Calu3 (cell line): ENCODE measurements at regions not wholly inside any gene's neighbourhood (a gene's known extent, or its start where the extent isn't known, plus 50 kb on each side); places are given as distances from the start of the nearest gene placed in this dataset.

Experiments used
- BruUV-seq: library from RNA; stranded (reverse); fragments of 400-500 nt; replicated peaks from 2 replicates; lab custom pipeline; 2021; lab: Mats Ljungman, UMichigan
- CTCF ChIA-PET: fragments of 300-600 bp; sonication (Branson Sonifier 250); formaldehyde crosslinking; loops from one replicate; lab custom pipeline; 2022; ENCODE audit warnings: antibody characterized with exemption; lab: Charles Lee
- DNase-seq: peaks from one replicate; pipeline ENCODE4 v3.0.0; 2022
- H3K27ac Mint-ChIP-seq: one replicate; pipeline ENCODE4 v1.8.0; 2022; ENCODE audit warnings: mixed read lengths; ENCODE audit not compliant: unreplicated experiment
- H3K27me3 Mint-ChIP-seq: one replicate; pipeline ENCODE4 v1.8.0; 2022; ENCODE audit warnings: mixed read lengths; ENCODE audit not compliant: unreplicated experiment
- H3K36me3 Mint-ChIP-seq: one replicate; pipeline ENCODE4 v1.8.0; 2022; ENCODE audit warnings: mild to moderate bottlenecking, moderate library complexity, mixed read lengths; ENCODE audit not compliant: insufficient read depth, unreplicated experiment
- H3K4me1 Mint-ChIP-seq: one replicate; pipeline ENCODE4 v1.8.0; 2022; ENCODE audit warnings: mild to moderate bottlenecking, low read depth, mixed read lengths; ENCODE audit not compliant: unreplicated experiment
- H3K4me3 Mint-ChIP-seq: one replicate; pipeline ENCODE4 v1.8.0; 2022; ENCODE audit warnings: mild to moderate bottlenecking, low read depth, moderate library complexity, mixed read lengths; ENCODE audit not compliant: unreplicated experiment
- H3K9me3 Mint-ChIP-seq: one replicate; pipeline ENCODE4 v1.8.0; 2022; ENCODE audit warnings: low read depth, mixed read lengths; ENCODE audit not compliant: unreplicated experiment
- CTCF ChIP-seq: fragments of 200-600 bp; IDR thresholded peaks from one replicate; pipeline ENCODE4 v1.8.0; 2022; ENCODE audit warnings: antibody characterized with exemption; ENCODE audit not compliant: unreplicated experiment
- intact Hi-C: fragments of 100-400 bp; cut with micrococcal nuclease; formaldehyde crosslinking; loops from one replicate; pipeline ENCODE4 v1.10.0; 2022; ENCODE audit not compliant: unreplicated experiment

DNA sequence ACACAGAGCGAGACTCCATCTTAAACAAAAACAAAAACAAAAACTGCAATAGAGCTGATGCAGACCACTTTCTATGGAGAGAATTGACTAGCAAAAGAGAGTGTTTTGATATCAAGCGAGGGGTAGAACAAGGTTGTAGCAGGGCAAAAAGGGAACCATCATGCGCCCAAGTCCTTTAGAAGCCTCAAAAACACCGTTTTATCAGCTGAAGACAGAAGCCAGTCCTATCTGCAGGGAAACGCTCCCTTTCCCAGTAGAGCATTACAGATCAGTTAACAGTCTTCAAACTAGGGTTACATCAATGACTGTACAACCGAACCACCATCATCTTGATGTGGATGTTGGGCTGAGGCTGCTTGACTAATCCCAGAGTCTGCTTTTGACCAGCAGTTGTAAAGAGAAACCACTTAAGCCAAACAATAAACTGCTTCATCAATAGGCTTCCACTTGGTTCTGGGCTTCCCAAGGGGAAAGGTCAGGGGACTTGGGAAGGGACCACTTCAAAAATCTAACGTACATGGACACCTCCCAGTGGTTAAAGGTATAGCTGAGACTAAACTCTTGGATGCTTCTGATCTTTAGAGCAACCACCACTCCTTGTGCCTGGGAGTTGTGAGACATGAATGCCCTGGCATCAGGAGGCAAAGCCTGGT lies 59.6 kb upstream of the SPDEF start:
- H3K27me3 Mint-ChIP-seq = no peaks in the 10 kb centered on the region
- no peak for DNase-seq
- H3K27ac Mint-ChIP-seq = no peak overlapping the region
- CTCF ChIA-PET = no interaction called here
- intact Hi-C loops = no loop called here
- no TSS peak for BruUV-seq
- no peak for TF ChIP-seq CTCF
- peaks cover 6% of the 10 kb centered on the region for H3K36me3 Mint-ChIP-seq
- H3K9me3 Mint-ChIP-seq = no peaks in the 10 kb centered on the region
- peaks cover 23% of the 10 kb centered on the region for H3K4me1 Mint-ChIP-seq
- H3K4me3 Mint-ChIP-seq = no peak overlapping the region

GRCh38 chr6:34610819-34611477 lies 54.8 kb upstream of the SPDEF start:
- H3K4me3 Mint-ChIP-seq = no peak overlapping the region
- H3K9me3 Mint-ChIP-seq = no peaks in the 10 kb centered on the region
- H3K27ac Mint-ChIP-seq = peak overlapping the region; percentile 91
- peak; percentile 60 for DNase-seq
- no peaks in the 10 kb centered on the region for H3K27me3 Mint-ChIP-seq
- no TSS peak for BruUV-seq
- H3K4me1 Mint-ChIP-seq = peaks cover 31% of the 10 kb centered on the region
- peaks cover 25% of the 10 kb centered on the region for H3K36me3 Mint-ChIP-seq
- CTCF ChIA-PET = interaction anchor here (0.5 to 3.1 kb wide), 19 partner anchors 7 to 1671 kb away, joined by 3 to 16 read pairs (median 4); no protein-coding TSS in a partner anchor
- TF ChIP-seq CTCF = no peak
- intact Hi-C loops = no loop called here

GRCh38 chr6:34608321-34609091 lies 52.4 kb upstream of the SPDEF start:
- Mint-ChIP-seq H3K27ac (no peak overlapping the region), H3K4me1 (peaks cover 31% of the 10 kb centered on the region), H3K36me3 (peaks cover 35% of the 10 kb centered on the region), H3K9me3 (no peaks in the 10 kb centered on the region), H3K4me3 (no peak overlapping the region), H3K27me3 (no peaks in the 10 kb centered on the region)
- CTCF ChIA-PET = interaction anchor here (0.7 to 3.3 kb wide), 17 partner anchors 7 to 651 kb away, joined by 3 to 74 read pairs (median 6); partner anchors contain the start of genes PACSIN1, SPDEF and ZNF76
- no peak for TF ChIP-seq CTCF
- intact Hi-C loops = loop anchor here (1.0 to 5.0 kb wide), 3 partner anchors 81 to 446 kb away; no protein-coding TSS in a partner anchor
- DNase-seq = no peak
- no TSS peak for BruUV-seq

DNA sequence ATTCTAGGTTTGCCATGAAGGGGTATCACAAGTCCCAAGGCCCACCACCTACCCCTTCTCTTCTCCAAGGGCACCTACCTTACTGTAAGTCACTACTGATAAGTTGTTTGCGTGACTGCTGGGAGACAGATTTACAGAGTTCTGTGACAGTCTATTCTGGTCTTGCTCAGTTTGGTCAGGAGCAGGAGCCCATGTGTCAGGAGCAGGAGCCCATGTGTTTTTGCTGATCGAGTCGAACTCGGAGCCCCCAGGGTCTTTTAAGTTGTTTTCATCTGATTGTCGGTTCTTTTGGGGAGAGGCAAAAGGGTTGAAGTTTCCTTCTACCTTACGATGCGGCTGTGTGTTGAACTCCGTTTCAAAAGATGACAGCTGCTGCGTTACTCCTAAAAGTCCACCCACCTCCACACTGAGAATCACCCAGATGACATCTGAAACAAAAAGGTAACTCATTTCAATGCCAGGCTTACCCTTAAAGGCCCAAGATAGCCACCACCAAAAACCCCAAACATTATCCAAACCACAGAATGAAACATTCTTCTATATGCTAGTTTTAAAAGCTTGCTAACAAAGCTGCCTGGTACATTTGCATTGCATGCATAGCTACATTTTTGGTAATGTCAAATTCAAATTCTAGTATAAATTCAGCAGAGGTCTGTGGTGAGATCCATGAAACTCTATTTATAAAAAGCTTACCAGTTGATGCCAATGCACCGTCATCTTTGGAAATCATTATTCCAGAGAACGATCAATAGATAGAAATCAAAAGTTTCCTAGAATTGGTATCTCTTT lies 50.5 kb upstream of the SPDEF start:
- CTCF ChIA-PET = interaction anchor here (3.3 kb wide), 1 partner anchor 146 kb away, joined by 74 read pairs; no protein-coding TSS in a partner anchor
- Mint-ChIP-seq H3K4me3 (no peak overlapping the region), H3K4me1 (peaks cover 40% of the 10 kb centered on the region), H3K27me3 (no peaks in the 10 kb centered on the region), H3K36me3 (peaks cover 35% of the 10 kb centered on the region), H3K27ac (no peak overlapping the region), H3K9me3 (no peaks in the 10 kb centered on the region)
- no peak for DNase-seq
- intact Hi-C loops = loop anchor here (5.0 kb wide), 1 partner anchor 444 kb away; no protein-coding TSS in a partner anchor
- no TSS peak for BruUV-seq
- no peak for TF ChIP-seq CTCF
